HG03097 (cell line): ENCODE measurements at regions not wholly inside any gene's neighbourhood (a gene's known extent, or its start where the extent isn't known, plus 50 kb on each side); places are given as distances from the start of the nearest gene placed in this dataset.
"Not testable (repeated sequence)": the region's sequence is repeated elsewhere in the genome, so short reads cannot be mapped to it uniquely, and the experiment has no call there.

ENCODE experiments used
- ATAC-seq: cut with Tn5 transposase; IDR thresholded peaks from one replicate; pipeline ENCODE4 v1.9.1; 2021; ENCODE audit not compliant: unreplicated experiment, low FRiP score

- ATAC-seq: no peak
These were observed 86.8 kb upstream of the CCDC71L start for GRCh38 chr7:106747804-106748203.

DNA sequence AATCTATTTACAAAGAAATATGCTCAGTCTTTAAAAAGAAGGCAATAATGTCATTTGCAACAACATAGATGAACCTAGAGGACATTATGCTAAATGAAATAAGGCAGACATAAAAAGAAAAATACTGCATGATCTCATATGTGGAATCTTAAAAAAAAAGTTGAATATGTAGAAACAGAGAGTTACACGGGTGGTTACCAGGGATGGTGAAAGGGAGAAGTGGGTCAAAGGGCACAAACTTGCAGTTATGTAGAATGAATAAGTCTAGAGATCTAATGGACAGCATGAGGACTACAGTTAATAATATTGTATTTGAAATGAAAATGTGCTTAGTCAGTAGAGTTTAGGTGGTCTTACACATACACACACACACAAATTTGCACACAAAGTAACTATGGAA, 88.2 kb upstream of the CCDC71L start:
- no peak for ATAC-seq

DNA sequence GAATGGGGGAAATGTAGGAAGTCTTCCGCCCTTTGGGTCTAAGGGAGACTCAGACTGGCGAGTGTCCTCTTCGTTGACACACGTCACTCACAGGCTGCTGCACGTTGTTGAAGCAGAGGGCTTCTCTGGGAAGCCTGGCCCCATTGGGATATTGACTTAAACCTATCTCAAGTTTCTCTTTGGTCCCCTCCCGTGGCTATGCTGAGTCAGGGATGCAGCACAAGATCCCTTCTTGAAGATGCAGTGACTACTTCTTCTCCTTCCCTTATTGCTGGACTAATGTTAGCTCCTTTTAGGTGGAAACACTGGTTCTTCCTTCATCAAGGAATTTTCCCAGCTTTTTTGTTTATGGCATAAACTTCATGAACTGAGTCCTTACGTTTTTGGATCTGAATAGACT, 89.8 kb upstream of the CCDC71L start:
- ATAC-seq: no peak

DNA sequence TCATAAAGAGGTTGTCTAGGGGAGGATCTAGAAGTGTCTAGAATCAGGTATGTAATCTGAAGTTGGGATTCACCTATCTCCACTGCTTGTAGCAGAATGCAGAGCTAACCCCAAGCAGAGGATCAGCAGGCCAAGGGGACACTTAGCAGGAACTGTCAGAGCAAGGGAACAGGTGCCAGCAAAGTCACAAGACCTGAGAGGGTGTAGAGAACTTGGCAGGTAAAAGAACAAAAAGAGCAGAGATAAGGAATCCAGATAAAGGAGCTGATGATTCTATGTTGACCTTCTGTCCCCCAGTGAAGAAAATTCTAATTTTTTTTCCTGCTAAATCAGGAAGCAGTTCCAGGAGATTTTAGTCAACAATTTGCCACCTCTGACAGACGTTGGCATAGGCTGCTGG, 91.4 kb upstream of the CCDC71L start:
- ATAC-seq: no peak

- not testable (repeated sequence) for ATAC-seq
These were observed 94.1 kb upstream of the CCDC71L start for GRCh38 chr7:106755024-106755423.

GRCh38 chr7:106755641-106756040, 94.7 kb upstream of the CCDC71L start:
- no peak for ATAC-seq

GRCh38 chr7:106756071-106756470, 95.1 kb upstream of the CCDC71L start:
- no peak for ATAC-seq

DNA sequence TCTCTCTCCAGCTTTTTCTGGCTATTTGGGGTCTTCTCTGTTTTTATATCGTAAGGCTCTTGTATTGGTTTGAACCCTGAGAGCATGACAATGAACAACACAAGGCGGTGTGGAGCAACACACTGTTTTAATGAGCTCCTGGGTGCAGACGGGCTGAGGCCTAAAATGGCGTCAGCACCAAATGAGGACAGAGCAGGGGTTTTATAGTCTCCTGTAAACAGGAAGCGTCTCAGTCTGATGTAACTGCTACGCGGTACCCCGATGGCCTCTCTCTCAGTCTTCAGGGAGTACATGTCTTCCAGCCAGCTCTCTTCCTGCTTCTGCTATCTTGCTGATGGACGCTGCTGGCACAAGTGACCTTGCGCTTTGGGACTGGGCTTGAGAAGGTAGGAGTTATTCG, 95.9 kb upstream of the CCDC71L start:
- ATAC-seq: no peak

GRCh38 chr7:106757846-106758245, 96.9 kb upstream of the CCDC71L start:
- no peak for ATAC-seq

DNA sequence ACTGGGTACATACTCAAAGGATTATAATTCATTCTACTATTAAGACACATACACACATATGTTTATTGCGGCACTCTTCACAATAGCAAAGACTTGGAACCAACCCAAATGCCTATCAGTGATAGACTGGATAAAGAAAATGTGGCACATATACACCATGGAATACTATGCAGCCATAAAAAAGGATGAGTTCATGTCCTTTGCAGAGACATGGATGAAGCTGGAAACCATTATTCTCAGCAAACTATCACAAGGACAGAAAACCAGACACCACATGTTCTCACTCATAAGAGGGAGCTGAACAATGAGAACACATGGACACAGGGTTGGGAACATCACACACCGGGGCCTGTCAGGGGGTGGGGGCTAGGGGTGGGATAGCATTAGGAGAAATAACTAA, 101.9 kb upstream of the CCDC71L start:
- ATAC-seq: not testable (repeated sequence)

GRCh38 chr7:106763717-106764116, 101.4 kb upstream of the PIK3CG start:
- no peak for ATAC-seq

- ATAC-seq: no peak
These were observed 99.2 kb upstream of the PIK3CG start for GRCh38 chr7:106765727-106766355.

DNA sequence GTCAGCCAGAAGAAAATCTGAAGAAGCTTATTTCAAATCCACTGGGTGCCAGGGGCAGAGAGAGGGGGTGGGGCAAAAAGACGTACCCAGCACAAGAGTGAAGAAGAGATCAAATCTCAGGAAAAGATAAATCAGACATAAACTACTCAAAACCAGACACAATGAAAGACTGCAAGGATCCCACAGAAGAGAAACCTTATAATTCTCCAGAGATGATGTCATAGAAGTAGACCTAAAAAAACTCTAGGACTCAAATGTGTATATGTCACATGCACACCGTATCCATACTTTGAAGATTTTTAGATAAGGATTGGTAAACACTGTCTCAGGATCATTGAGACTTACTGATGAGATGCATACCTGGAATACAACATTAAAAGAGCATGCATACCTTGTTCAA, 98.5 kb upstream of the PIK3CG start:
- ATAC-seq: no peak

DNA sequence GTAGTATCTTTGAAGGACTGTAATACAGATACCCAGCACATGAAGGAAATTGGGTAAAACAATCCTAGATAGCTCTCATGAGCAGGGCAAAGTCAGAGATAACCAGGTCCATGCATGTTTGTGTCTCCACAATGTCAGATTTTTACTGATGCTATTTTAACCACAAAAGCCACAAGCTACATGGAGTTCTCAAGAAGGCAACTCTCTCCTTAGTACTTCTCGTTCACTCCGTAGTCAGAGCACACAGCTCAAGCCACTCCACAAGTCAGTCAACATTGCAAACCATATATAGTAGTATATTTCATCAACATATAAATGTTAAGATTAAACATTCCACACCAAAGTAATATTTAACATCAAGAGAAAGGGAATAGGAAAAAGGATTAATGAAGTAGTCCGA, 98.0 kb upstream of the PIK3CG start:
- ATAC-seq: no peak

GRCh38 chr7:106767498-106768323, 97.4 kb upstream of the PIK3CG start:
- ATAC-seq: peak; percentile 63

DNA sequence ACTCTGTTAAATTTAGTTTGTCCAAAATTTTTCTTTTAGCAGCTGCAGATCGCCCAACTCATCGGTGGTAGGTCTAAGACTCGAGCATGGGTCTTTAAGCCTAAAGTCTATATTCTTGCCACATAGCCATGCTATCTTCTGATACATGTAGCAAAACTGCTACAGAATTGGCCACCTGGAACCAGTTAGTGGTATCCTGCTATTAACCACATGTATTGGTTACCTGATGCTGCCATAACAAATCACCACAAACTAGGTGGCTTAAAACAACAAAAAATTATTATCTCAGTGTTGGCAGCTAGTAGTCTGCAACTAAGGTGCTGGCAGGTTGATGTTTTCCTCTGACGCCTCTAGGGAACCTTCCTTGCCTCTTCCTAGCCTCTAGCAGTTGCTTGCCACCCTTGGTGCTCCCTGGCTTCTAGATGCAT, 96.7 kb upstream of the PIK3CG start:
- ATAC-seq: peak; percentile 65

DNA sequence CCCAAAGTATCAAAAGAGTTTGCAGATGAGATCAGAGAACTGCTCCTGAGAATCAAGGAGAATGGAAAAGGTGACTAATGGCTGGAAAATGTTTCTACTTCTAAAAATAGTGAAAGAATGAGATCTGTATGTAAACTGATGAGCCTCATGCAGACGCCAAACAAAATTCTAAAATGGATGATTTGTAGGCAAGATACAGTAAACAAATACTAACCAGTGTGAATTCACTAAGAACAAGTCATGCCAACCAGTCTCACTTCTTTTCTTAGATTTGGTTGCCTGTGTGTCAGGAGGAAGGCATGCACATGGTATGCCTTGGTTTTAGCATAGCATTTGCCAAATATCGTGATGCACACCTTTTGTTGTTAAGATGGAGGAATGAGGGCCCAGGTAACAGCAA, 94.9 kb upstream of the PIK3CG start:
- ATAC-seq: no peak

DNA sequence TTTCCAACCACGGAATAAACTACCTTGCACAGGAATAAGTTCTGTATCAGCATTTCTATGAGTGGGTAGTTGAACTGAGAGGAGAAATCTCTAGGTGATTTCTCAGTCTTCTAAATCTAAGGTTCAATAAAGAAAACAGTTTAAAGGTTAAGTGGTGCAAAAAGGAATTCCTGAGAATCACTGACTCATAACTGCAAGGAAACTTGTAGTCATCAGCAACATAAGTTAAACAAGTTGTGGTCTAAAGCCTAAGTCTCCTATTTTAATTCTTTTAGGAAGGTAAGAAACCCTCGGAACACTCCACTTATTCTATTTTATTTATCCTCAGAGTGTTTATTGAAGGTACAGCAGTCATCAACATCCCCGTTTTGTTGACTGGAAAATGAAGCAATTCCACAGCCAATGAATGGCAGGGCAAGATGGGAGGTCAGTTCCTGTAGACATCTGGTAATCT, 92.4 kb upstream of the PIK3CG start:
- ATAC-seq: no peak

GRCh38 chr7:106773228-106773627, 91.9 kb upstream of the PIK3CG start:
- no peak for ATAC-seq

GRCh38 chr7:106773721-106774120, 91.4 kb upstream of the PIK3CG start:
- ATAC-seq: no peak

DNA sequence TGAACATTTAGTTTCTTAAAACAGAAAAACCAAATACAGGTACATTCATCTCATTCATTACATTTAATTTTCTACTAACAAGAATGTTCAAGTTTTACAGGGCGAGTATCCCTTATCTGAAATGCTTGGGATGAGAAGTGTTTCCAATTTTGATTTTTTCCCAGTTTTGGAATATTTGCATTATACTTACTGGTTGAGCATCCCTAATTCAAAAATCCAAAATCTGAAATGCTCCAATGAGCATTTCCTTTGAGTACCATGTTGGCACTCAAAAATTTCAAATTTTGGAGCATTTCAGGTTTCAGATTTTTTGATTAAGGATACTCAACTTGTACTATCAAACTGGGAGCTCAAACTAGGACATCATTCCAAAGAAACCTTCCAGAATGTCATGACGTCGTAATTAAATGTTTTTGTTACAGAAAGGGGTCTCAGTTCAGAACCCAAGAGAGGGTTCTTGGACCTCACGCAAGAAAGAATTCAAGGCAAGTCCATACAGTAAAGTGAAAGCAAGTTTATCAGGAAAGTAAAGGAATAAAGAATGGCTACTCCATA, 90.8 kb upstream of the PIK3CG start:
- ATAC-seq: no peak
